Neural progenitor cell (in vitro differentiated cells): ENCODE measurements at regions not wholly inside any gene's neighbourhood (a gene's known extent, or its start where the extent isn't known, plus 50 kb on each side); places are given as distances from the start of the nearest gene placed in this dataset.

ENCODE experiments used
- DNase-seq: peaks from one replicate; pipeline ENCODE4 v3.0.0-alpha.2; 2016; ENCODE audit warnings: low spot score
- H2AFZ ChIP-seq: fragments of 200-600 bp; sonication (generic); replicated peaks from 2 replicates; pipeline ENCODE4 v1.6.1; 2016; ENCODE audit warnings: antibody characterized with exemption
- H3F3A ChIP-seq: fragments of 200-600 bp; sonication (generic); 2 replicates; pipeline ENCODE4 v1.6.1; 2016; ENCODE audit warnings: antibody characterized with exemption, low read depth
- H3K27ac ChIP-seq: fragments of 200-600 bp; sonication (generic); 2 replicates; pipeline ENCODE4 v1.5.1; 2016; ENCODE audit warnings: mild to moderate bottlenecking
- H3K27me3 ChIP-seq: fragments of 200-600 bp; sonication (generic); 2 replicates; pipeline ENCODE4 v1.6.1; 2016; ENCODE audit warnings: mild to moderate bottlenecking, moderate library complexity
- H3K36me3 ChIP-seq: fragments of 200-600 bp; sonication (generic); 2 replicates; pipeline ENCODE4 v1.5.1; 2016
- H3K4me1 ChIP-seq: fragments of 200-600 bp; sonication (generic); 2 replicates; pipeline ENCODE4 v1.6.1; 2016; ENCODE audit warnings: mixed run types
- H3K4me2 ChIP-seq: fragments of 200-600 bp; sonication (generic); 2 replicates; pipeline ENCODE4 v1.6.1; 2016
- H3K4me3 ChIP-seq: fragments of 200-600 bp; sonication (generic); 2 replicates; pipeline ENCODE4 v1.5.1; 2016
- H3K79me2 ChIP-seq: fragments of 200-600 bp; sonication (generic); 2 replicates; pipeline ENCODE4 v1.6.1; 2016; ENCODE audit warnings: low read depth
- H3K9ac ChIP-seq: fragments of 200-600 bp; sonication (generic); 2 replicates; pipeline ENCODE4 v1.6.1; 2016
- H3K9me3 ChIP-seq: fragments of 200-600 bp; sonication (generic); 2 replicates; pipeline ENCODE4 v1.5.1; 2016; ENCODE audit warnings: low read depth
- H4K20me1 ChIP-seq: fragments of 200-600 bp; sonication (generic); 2 replicates; pipeline ENCODE4 v1.6.1; 2016; ENCODE audit warnings: low read depth
- H3K27ac Mint-ChIP-seq: 3 replicates; pipeline ENCODE4 v1.8.0; 2021; ENCODE audit warnings: mixed read lengths
- H3K27me3 Mint-ChIP-seq: 2 replicates; pipeline ENCODE4 v1.8.0; 2022; ENCODE audit warnings: low read depth, mild to moderate bottlenecking, inconsistent platforms, moderate library complexity, mixed read lengths; ENCODE audit not compliant: insufficient read depth
- H3K36me3 Mint-ChIP-seq: 3 replicates; pipeline ENCODE4 v1.8.0; 2021; ENCODE audit warnings: mixed read lengths
- H3K4me1 Mint-ChIP-seq: 3 replicates; pipeline ENCODE4 v1.8.0; 2021; ENCODE audit warnings: mixed read lengths
- H3K4me3 Mint-ChIP-seq: 3 replicates; pipeline ENCODE4 v1.8.0; 2021; ENCODE audit warnings: mild to moderate bottlenecking, moderate library complexity, mixed read lengths
- H3K9me3 Mint-ChIP-seq: 3 replicates; pipeline ENCODE4 v1.8.0; 2020; ENCODE audit warnings: mixed read lengths
- EZH2 ChIP-seq: fragments of 200-600 bp; sonication (generic); IDR thresholded peaks from 2 replicates; pipeline ENCODE4 v1.6.1; 2017; ENCODE audit warnings: antibody characterized with exemption, mild to moderate bottlenecking, moderate library complexity
- EZH2phosphoT487 ChIP-seq: fragments of 200-600 bp; sonication (generic); IDR thresholded peaks from 2 replicates; pipeline ENCODE4 v1.6.1; 2017; ENCODE audit warnings: antibody characterized with exemption
- TF ChIP-seq, protein P1 (sequence below): fragments of 200-600 bp; sonication (generic); IDR thresholded peaks from 2 replicates; pipeline ENCODE4 v1.5.1; 2017; ENCODE audit warnings: antibody characterized with exemption, mild to moderate bottlenecking

DNA sequence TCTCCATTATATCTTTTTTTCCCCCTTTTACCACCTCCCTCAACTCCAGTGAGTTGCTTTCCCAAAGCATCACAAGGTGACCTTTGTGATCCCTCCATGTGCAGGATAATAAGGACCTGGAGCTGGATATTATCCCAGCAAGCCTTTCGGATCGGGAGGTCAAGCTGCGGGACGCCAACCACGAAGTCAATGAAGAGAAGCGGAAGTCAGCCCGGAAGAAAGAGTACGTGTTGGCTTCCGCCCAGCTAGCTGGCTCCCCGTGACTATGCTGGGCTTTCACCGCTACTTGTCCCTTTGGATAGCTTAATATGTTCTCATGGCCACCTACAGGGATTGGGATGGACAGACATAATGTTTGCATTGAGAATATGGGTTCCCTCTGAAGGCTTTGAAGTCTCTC lies 273.7 kb upstream of the UMPS start:
- no peak overlapping the region for H3K27ac Mint-ChIP-seq
- H3K4me1 Mint-ChIP-seq: peaks cover 5% of the 10 kb centered on the region
- peaks cover 2% of the 10 kb centered on the region for H3K27me3 Mint-ChIP-seq
- H3K36me3 Mint-ChIP-seq: peaks cover 10% of the 10 kb centered on the region
- no peak for TF ChIP-seq EZH2phosphoT487
- TF ChIP-seq, protein P1, sequence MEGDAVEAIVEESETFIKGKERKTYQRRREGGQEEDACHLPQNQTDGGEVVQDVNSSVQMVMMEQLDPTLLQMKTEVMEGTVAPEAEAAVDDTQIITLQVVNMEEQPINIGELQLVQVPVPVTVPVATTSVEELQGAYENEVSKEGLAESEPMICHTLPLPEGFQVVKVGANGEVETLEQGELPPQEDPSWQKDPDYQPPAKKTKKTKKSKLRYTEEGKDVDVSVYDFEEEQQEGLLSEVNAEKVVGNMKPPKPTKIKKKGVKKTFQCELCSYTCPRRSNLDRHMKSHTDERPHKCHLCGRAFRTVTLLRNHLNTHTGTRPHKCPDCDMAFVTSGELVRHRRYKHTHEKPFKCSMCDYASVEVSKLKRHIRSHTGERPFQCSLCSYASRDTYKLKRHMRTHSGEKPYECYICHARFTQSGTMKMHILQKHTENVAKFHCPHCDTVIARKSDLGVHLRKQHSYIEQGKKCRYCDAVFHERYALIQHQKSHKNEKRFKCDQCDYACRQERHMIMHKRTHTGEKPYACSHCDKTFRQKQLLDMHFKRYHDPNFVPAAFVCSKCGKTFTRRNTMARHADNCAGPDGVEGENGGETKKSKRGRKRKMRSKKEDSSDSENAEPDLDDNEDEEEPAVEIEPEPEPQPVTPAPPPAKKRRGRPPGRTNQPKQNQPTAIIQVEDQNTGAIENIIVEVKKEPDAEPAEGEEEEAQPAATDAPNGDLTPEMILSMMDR: no peak
- TF ChIP-seq EZH2: no peak
- no peak overlapping the region for H3K27ac ChIP-seq
- H3K36me3 ChIP-seq: no peaks in the 10 kb centered on the region
- H3K27me3 ChIP-seq: no peaks in the 10 kb centered on the region
- no peak overlapping the region for H3K4me3 Mint-ChIP-seq
- H2AFZ ChIP-seq: no peak overlapping the region
- H3K4me2 ChIP-seq: no peak overlapping the region
- no peaks in the 10 kb centered on the region for H4K20me1 ChIP-seq
- no peak overlapping the region for H3K9ac ChIP-seq
- no peak for DNase-seq
- H3K9me3 ChIP-seq: no peaks in the 10 kb centered on the region
- H3K79me2 ChIP-seq: no peaks in the 10 kb centered on the region
- H3K4me1 ChIP-seq: no peaks in the 10 kb centered on the region
- no peaks in the 10 kb centered on the region for H3F3A ChIP-seq
- no peaks in the 10 kb centered on the region for H3K9me3 Mint-ChIP-seq
- H3K4me3 ChIP-seq: no peak overlapping the region

DNA sequence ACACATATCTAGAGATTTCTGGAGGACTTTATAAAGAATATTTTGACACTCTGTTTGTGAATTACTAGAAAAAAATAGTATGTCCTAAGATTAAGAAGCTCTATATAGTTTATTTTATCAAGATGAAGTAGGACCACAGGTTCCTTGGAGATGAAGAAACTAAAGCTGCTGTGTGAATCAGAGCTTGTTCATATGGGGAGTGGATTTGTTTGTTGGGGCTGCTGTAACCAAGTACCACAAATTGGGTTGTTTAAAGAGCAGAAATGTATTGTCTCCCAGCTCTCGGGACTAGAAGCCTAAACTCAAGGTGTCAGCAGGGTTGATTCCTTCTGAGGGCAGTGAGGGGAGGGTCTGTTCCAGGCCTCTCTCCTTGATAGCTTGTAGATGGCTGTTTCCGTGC lies 270.6 kb upstream of the UMPS start:
- H3K36me3 Mint-ChIP-seq: peaks cover 10% of the 10 kb centered on the region
- H3K4me2 ChIP-seq: no peak overlapping the region
- no peaks in the 10 kb centered on the region for H3K9me3 Mint-ChIP-seq
- no peak overlapping the region for H3K9ac ChIP-seq
- TF ChIP-seq, protein P1: no peak
- TF ChIP-seq EZH2 (no peak), EZH2phosphoT487 (no peak)
- H3K4me3 ChIP-seq: no peak overlapping the region
- no peak for DNase-seq
- no peak overlapping the region for H3K27ac ChIP-seq
- H3K27me3 Mint-ChIP-seq: peaks cover 2% of the 10 kb centered on the region
- H3K9me3 ChIP-seq: no peaks in the 10 kb centered on the region
- no peak overlapping the region for H3K4me3 Mint-ChIP-seq
- no peaks in the 10 kb centered on the region for H3K27me3 ChIP-seq
- H3F3A ChIP-seq: no peaks in the 10 kb centered on the region
- H3K27ac Mint-ChIP-seq: no peak overlapping the region
- peaks cover 5% of the 10 kb centered on the region for H3K4me1 Mint-ChIP-seq
- no peaks in the 10 kb centered on the region for H4K20me1 ChIP-seq
- H3K36me3 ChIP-seq: no peaks in the 10 kb centered on the region
- H3K79me2 ChIP-seq: no peaks in the 10 kb centered on the region
- H3K4me1 ChIP-seq: no peaks in the 10 kb centered on the region
- H2AFZ ChIP-seq: no peak overlapping the region

DNA sequence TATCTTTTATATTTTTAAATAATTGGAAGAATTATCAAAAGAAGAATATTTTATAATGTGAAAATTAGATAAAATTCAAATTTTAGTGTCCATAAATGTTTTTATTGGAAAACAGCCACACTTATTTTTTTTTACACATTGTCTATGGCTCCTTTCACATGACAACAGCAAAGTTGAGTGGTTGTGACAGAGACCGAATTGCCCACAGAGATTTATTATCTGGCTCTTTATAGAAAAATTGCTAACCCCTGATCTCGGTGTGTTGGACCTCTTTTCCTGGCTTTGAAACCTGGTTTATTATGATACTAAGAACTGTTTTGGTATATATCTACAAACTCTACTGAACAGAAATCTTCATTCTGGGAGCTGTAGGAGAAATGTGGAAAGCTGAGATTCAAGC lies 269.1 kb upstream of the UMPS start:
- Histone ChIP-seq H3F3A (no peaks in the 10 kb centered on the region), H3K36me3 (no peaks in the 10 kb centered on the region), H3K9ac (no peak overlapping the region), H4K20me1 (no peaks in the 10 kb centered on the region), H2AFZ (no peak overlapping the region), H3K9me3 (no peaks in the 10 kb centered on the region), H3K4me3 (no peak overlapping the region), H3K4me2 (no peak overlapping the region), H3K4me1 (no peaks in the 10 kb centered on the region), H3K79me2 (no peaks in the 10 kb centered on the region), H3K27me3 (no peaks in the 10 kb centered on the region), H3K27ac (no peak overlapping the region)
- no peak for DNase-seq
- Mint-ChIP-seq H3K27me3 (peaks cover 2% of the 10 kb centered on the region), H3K36me3 (peaks cover 8% of the 10 kb centered on the region), H3K4me3 (no peak overlapping the region), H3K9me3 (no peaks in the 10 kb centered on the region), H3K4me1 (peaks cover 5% of the 10 kb centered on the region), H3K27ac (no peak overlapping the region)
- TF ChIP-seq EZH2: no peak
- TF ChIP-seq EZH2phosphoT487: no peak
- TF ChIP-seq, protein P1: no peak
